ENCODE measurements at regions not wholly inside any gene's neighbourhood (a gene's known extent, or its start where the extent isn't known, plus 50 kb on each side); places are given as distances from the start of the nearest gene placed in this dataset.
"Not testable (repeated sequence)": the region's sequence is repeated elsewhere in the genome, so short reads cannot be mapped to it uniquely, and the experiment has no call there.

GRCh38 chr15:77830051-77830468 lies 197.3 kb upstream of the LINGO1 start:
- no peaks in the 10 kb centered on the region for H3K36me3 ChIP-seq (ENCODE audit: control insufficient read depth in 3 of 3, insufficient read depth in 2 of 3, low read depth in 1 of 3, low read length in 3 of 3)
- DNase-seq (no peak), FAIRE-seq (no peak)
- no peak overlapping the region for H3K4me3 ChIP-seq (ENCODE audit: low read depth in 1 of 3, low read length in 3 of 3)
- H3K4me1 ChIP-seq (ENCODE audit: control insufficient read depth in 3 of 3, insufficient read depth in 2 of 3, low read depth in 1 of 3, low read length in 2 of 3) = peaks cover 0 to 25% (median 0%) of the 10 kb centered on the region in 3 donors
- H3K27me3 ChIP-seq (ENCODE audit: control insufficient read depth in 3 of 3, insufficient read depth in 3 of 3, low read length in 3 of 3) = no peaks in the 10 kb centered on the region
- 35 to 40% (median 40%) methylated on average over 5 of the region's 5 CpGs for whole genome bisulfite sequencing, 3 donors
- no peak overlapping the region for H3K27ac ChIP-seq (ENCODE audit: low read depth in 1 of 3, low read length in 2 of 3)
- H3K9me3 ChIP-seq (ENCODE audit: control insufficient read depth in 2 of 2, insufficient read depth in 1 of 2, low read depth in 1 of 2, low read length in 1 of 2) = no peaks in the 10 kb centered on the region

DNA sequence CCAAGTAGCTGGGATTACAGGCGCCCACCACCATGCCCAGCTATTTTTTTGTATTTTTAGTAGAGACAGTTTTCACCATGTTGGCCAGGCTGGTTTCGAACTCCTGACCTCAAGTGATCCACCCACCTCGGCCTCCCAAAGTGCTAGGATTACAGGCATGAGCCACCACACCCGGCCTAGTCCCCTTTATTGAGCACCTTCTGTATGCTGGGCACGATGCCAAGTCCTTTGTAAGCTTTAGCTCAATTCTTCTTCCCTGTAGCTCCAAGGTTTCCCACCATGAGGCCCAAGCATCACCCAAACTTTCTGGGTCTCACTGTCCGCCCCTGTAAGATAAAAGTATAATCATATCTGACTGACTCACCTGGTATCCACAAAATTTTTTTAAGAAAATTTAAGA lies 196.6 kb upstream of the LINGO1 start:
- DNase-seq; H3K36me3 ChIP-seq (ENCODE audit: control insufficient read depth in 3 of 3, insufficient read depth in 2 of 3, low read depth in 1 of 3, low read length in 3 of 3): not testable (repeated sequence)
- 70 to 86% (median 82%) methylated on average over 6 of the region's 6 CpGs for WGBS, 3 donors

DNA sequence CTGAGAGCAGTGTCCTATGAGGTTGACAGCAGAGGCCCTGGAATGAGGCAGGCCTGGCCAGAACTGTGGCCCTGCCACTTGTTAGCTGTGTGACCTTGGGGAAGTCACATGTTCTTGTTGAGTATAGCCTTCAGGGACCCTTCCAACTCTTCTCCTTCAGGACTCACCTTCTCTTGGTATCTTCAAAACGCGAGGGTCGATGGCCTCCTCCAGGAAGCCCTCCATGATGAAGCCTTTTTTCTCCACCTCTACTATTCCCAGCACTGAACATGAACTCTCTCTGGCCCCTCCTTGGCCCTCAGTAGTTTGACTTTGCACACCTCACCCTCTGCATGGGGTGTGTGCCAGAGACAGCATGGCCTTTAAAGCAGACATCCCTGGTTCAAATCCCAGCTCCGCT lies 195.1 kb upstream of the LINGO1 start:
- no peak for FAIRE-seq

More for the DNA sequence above, 196.6 kb upstream of the LINGO1 start:
- not testable (repeated sequence) for FAIRE-seq; H3K27me3 ChIP-seq (ENCODE audit: control insufficient read depth in 3 of 3, insufficient read depth in 3 of 3, low read length in 3 of 3); H3K27ac ChIP-seq (ENCODE audit: low read depth in 1 of 3, low read length in 2 of 3); H3K4me3 ChIP-seq (ENCODE audit: low read depth in 1 of 3, low read length in 3 of 3); H3K9me3 ChIP-seq (ENCODE audit: control insufficient read depth in 2 of 2, insufficient read depth in 1 of 2, low read depth in 1 of 2, low read length in 1 of 2)
- peaks cover 0 to 29% (median 0%) of the 10 kb centered on the region in 3 donors for H3K4me1 ChIP-seq (ENCODE audit: control insufficient read depth in 3 of 3, insufficient read depth in 2 of 3, low read depth in 1 of 3, low read length in 2 of 3)

DNA sequence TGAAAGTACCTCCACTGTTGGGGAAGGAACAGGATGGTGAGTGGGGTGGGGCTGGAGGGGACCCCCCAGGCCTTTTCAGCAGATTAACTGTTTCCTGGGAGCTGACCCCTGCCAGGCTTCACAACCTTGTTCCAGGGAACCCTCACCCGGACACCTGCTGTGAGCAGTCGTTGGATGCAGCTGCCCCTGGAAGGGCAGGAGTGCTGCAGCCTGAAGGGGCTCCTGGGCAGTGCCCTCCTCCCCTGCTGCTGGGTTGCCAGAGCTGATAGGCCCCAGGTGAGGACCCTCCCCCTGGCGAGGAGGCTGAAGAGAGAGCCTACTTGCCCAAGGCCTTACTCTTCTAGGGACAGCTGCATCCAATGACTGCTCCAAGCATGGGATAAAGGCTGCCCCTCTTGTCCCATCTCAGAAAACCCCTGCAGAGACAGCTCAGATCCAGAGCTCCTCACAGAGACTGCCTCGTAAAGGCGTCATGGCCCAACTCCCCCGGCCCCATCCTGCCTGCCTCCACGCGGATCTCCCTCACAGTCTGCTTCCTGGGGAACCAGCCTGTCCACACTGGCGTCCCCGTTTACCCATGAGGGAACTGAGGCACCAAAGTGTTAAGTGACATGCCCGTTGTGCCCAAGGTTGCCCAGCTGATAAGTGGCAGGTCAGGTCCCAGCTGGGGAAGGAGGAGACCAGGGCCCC lies 193.4 kb upstream of the LINGO1 start:
- DNase-seq = no peak
- peak overlapping the region in 1 of 3 donors; percentile 92 for H3K27ac ChIP-seq (ENCODE audit: low read depth in 1 of 3, low read length in 2 of 3)
- H3K4me1 ChIP-seq (ENCODE audit: control insufficient read depth in 3 of 3, insufficient read depth in 2 of 3, low read depth in 1 of 3, low read length in 2 of 3) = peaks cover 0 to 36% (median 0%) of the 10 kb centered on the region in 3 donors
- H3K4me3 ChIP-seq (ENCODE audit: low read depth in 1 of 3, low read length in 3 of 3) = no peak overlapping the region
- no peak for FAIRE-seq
- no peaks in the 10 kb centered on the region for H3K36me3 ChIP-seq (ENCODE audit: control insufficient read depth in 3 of 3, insufficient read depth in 2 of 3, low read depth in 1 of 3, low read length in 3 of 3)
- no peaks in the 10 kb centered on the region for H3K9me3 ChIP-seq (ENCODE audit: control insufficient read depth in 2 of 2, insufficient read depth in 1 of 2, low read depth in 1 of 2, low read length in 1 of 2)
- 72 to 82% (median 75%) methylated on average over 10 to 11 of the region's 11 CpGs for WGBS, 3 donors
- peaks cover 8 to 13% (median 8%) of the 10 kb centered on the region in 3 donors for H3K27me3 ChIP-seq (ENCODE audit: control insufficient read depth in 3 of 3, insufficient read depth in 3 of 3, low read length in 3 of 3)

More for the DNA sequence above, 195.1 kb upstream of the LINGO1 start:
- no peaks in the 10 kb centered on the region for H3K27me3 ChIP-seq (ENCODE audit: control insufficient read depth in 3 of 3, insufficient read depth in 3 of 3, low read length in 3 of 3)
- WGBS, 3 donors = 90 to 99% (median 98%) methylated on average over 4 of the region's 4 CpGs
- H3K36me3 ChIP-seq (ENCODE audit: control insufficient read depth in 3 of 3, insufficient read depth in 2 of 3, low read depth in 1 of 3, low read length in 3 of 3) = no peaks in the 10 kb centered on the region
- H3K4me1 ChIP-seq (ENCODE audit: control insufficient read depth in 3 of 3, insufficient read depth in 2 of 3, low read depth in 1 of 3, low read length in 2 of 3) = peaks cover 0 to 42% (median 0%) of the 10 kb centered on the region in 3 donors
- no peaks in the 10 kb centered on the region for H3K9me3 ChIP-seq (ENCODE audit: control insufficient read depth in 2 of 2, insufficient read depth in 1 of 2, low read depth in 1 of 2, low read length in 1 of 2)
- no peak for DNase-seq
- no peak overlapping the region for H3K27ac ChIP-seq (ENCODE audit: low read depth in 1 of 3, low read length in 2 of 3)
- H3K4me3 ChIP-seq (ENCODE audit: low read depth in 1 of 3, low read length in 3 of 3) = no peak overlapping the region

DNA sequence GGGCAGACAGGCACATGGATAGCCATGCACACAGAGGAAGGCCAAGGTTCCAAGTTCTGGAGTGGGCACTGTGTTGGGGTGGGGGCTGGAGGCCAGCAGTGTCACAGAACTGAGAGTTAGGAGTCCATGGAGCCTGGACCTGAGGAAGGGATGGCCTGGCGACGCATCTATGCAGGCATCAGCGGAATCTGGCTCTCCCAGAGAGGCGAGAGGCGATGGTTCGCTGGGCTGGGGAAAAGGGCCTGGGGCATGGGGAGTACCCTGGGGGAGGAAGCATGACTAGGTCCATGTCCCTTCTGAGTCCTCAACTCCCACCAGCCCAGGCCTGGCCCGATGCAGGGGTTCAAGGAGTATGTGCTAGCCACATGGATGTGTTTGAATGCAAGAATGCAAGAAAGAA lies 192.8 kb upstream of the LINGO1 start:
- H3K4me3 ChIP-seq (ENCODE audit: low read depth in 1 of 3, low read length in 3 of 3) = no peak overlapping the region
- WGBS, 3 donors = 83 to 93% (median 93%) methylated on average over 7 of the region's 7 CpGs
- H3K27ac ChIP-seq (ENCODE audit: low read depth in 1 of 3, low read length in 2 of 3) = peak overlapping the region in 1 of 3 donors; percentile 92
- DNase-seq = no peak
- no peaks in the 10 kb centered on the region for H3K36me3 ChIP-seq (ENCODE audit: control insufficient read depth in 3 of 3, insufficient read depth in 2 of 3, low read depth in 1 of 3, low read length in 3 of 3)
- no peaks in the 10 kb centered on the region for H3K9me3 ChIP-seq (ENCODE audit: control insufficient read depth in 2 of 2, insufficient read depth in 1 of 2, low read depth in 1 of 2, low read length in 1 of 2)
- peaks cover 0 to 36% (median 0%) of the 10 kb centered on the region in 3 donors for H3K4me1 ChIP-seq (ENCODE audit: control insufficient read depth in 3 of 3, insufficient read depth in 2 of 3, low read depth in 1 of 3, low read length in 2 of 3)
- no peak for FAIRE-seq
- peaks cover 13 to 19% (median 14%) of the 10 kb centered on the region in 3 donors for H3K27me3 ChIP-seq (ENCODE audit: control insufficient read depth in 3 of 3, insufficient read depth in 3 of 3, low read length in 3 of 3)

DNA sequence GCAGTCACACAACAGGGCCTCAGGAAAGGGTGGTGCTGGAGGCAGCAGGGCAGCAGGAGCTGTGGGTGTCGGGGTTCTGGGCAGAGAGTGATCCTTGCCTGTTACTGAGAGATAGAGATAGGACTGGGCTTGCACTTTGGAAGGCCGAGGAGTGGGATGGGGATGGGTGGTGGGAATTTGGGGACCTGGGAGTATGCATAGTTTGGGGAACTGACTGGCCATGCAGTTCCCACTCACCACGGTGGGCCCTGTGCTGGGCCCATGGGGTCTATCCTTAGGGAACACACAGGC lies 192.5 kb upstream of the LINGO1 start:
- Histone ChIP-seq H3K27me3 (ENCODE audit: control insufficient read depth in 3 of 3, insufficient read depth in 3 of 3, low read length in 3 of 3) (peaks cover 16 to 23% (median 17%) of the 10 kb centered on the region in 3 donors), H3K36me3 (ENCODE audit: control insufficient read depth in 3 of 3, insufficient read depth in 2 of 3, low read depth in 1 of 3, low read length in 3 of 3) (no peaks in the 10 kb centered on the region), H3K27ac (ENCODE audit: low read depth in 1 of 3, low read length in 2 of 3) (peak overlapping the region in 1 of 3 donors; percentile 92), H3K9me3 (ENCODE audit: control insufficient read depth in 2 of 2, insufficient read depth in 1 of 2, low read depth in 1 of 2, low read length in 1 of 2) (no peaks in the 10 kb centered on the region), H3K4me3 (ENCODE audit: low read depth in 1 of 3, low read length in 3 of 3) (no peak overlapping the region), H3K4me1 (ENCODE audit: control insufficient read depth in 3 of 3, insufficient read depth in 2 of 3, low read depth in 1 of 3, low read length in 2 of 3) (peaks cover 0 to 36% (median 0%) of the 10 kb centered on the region in 3 donors)
- 60 to 78% (median 74%) methylated on average over 3 of the region's 3 CpGs for WGBS, 3 donors
- FAIRE-seq (no peak), DNase-seq (no peak)

- 63 to 79% (median 69%) methylated on average over 13 of the region's 13 CpGs for WGBS, 3 donors
- Histone ChIP-seq H3K9me3 (ENCODE audit: control insufficient read depth in 2 of 2, insufficient read depth in 1 of 2, low read depth in 1 of 2, low read length in 1 of 2) (no peaks in the 10 kb centered on the region), H3K4me3 (ENCODE audit: low read depth in 1 of 3, low read length in 3 of 3) (no peak overlapping the region), H3K36me3 (ENCODE audit: control insufficient read depth in 3 of 3, insufficient read depth in 2 of 3, low read depth in 1 of 3, low read length in 3 of 3) (no peaks in the 10 kb centered on the region), H3K4me1 (ENCODE audit: control insufficient read depth in 3 of 3, insufficient read depth in 2 of 3, low read depth in 1 of 3, low read length in 2 of 3) (peaks cover 0 to 36% (median 0%) of the 10 kb centered on the region in 3 donors), H3K27me3 (ENCODE audit: control insufficient read depth in 3 of 3, insufficient read depth in 3 of 3, low read length in 3 of 3) (peaks cover 16 to 23% (median 23%) of the 10 kb centered on the region in 3 donors), H3K27ac (ENCODE audit: low read depth in 1 of 3, low read length in 2 of 3) (peak overlapping the region in 1 of 3 donors; percentile 92)
- FAIRE-seq (no peak), DNase-seq (peak in 1 of 2 donors; percentile 76)
Observed at GRCh38 chr15:77824361-77825251, 191.9 kb upstream of the LINGO1 start.

GRCh38 chr15:77823736-77824135 lies 191.0 kb upstream of the LINGO1 start:
- peak overlapping the region in 1 of 3 donors; percentile 92 for H3K27ac ChIP-seq (ENCODE audit: low read depth in 1 of 3, low read length in 2 of 3)

More at GRCh38 chr15:77823736-77824135, 191.0 kb upstream of the LINGO1 start:
- H3K36me3 ChIP-seq (ENCODE audit: control insufficient read depth in 3 of 3, insufficient read depth in 2 of 3, low read depth in 1 of 3, low read length in 3 of 3) = no peaks in the 10 kb centered on the region
- H3K4me3 ChIP-seq (ENCODE audit: low read depth in 1 of 3, low read length in 3 of 3) = no peak overlapping the region
- no peak for DNase-seq
- no peak for FAIRE-seq
- peaks cover 16 to 29% (median 24%) of the 10 kb centered on the region in 3 donors for H3K27me3 ChIP-seq (ENCODE audit: control insufficient read depth in 3 of 3, insufficient read depth in 3 of 3, low read length in 3 of 3)
- H3K9me3 ChIP-seq (ENCODE audit: control insufficient read depth in 2 of 2, insufficient read depth in 1 of 2, low read depth in 1 of 2, low read length in 1 of 2) = no peaks in the 10 kb centered on the region
- WGBS, 3 donors = 66 to 75% (median 75%) methylated on average over 4 of the region's 4 CpGs
- H3K4me1 ChIP-seq (ENCODE audit: control insufficient read depth in 3 of 3, insufficient read depth in 2 of 3, low read depth in 1 of 3, low read length in 2 of 3) = peaks cover 0 to 36% (median 0%) of the 10 kb centered on the region in 3 donors
